ENCODE measurements at regions not wholly inside any gene's neighbourhood (a gene's known extent, or its start where the extent isn't known, plus 50 kb on each side); places are given as distances from the start of the nearest gene placed in this dataset.

GRCh38 chr20:11337361-11338130, 580.1 kb upstream of the BTBD3 start:
- H3K4me2 ChIP-seq (ENCODE audit: low read length): no peak overlapping the region
- H3K36me3 ChIP-seq (replicated peaks; ENCODE audit: low read depth, low read length): no peaks in the 10 kb centered on the region
- H2AFZ ChIP-seq (ENCODE audit: low read depth, low read length): no peak overlapping the region
- no peak overlapping the region for H3K27ac ChIP-seq (ENCODE audit: low read length)
- H4K20me1 ChIP-seq (ENCODE audit: insufficient read depth, low read length): no peaks in the 10 kb centered on the region
- H3K4me1 ChIP-seq (ENCODE audit: low read length): no peaks in the 10 kb centered on the region
- H3K9ac ChIP-seq (ENCODE audit: low read length): no peak overlapping the region
- H3K27me3 ChIP-seq (ENCODE audit: low read depth, low read length): no peaks in the 10 kb centered on the region
- no peaks in the 10 kb centered on the region for H3K9me3 ChIP-seq (ENCODE audit: insufficient read depth, low read length)
- H3K4me3 ChIP-seq (ENCODE audit: low read length): no peak overlapping the region
- TF ChIP-seq, protein P1, sequence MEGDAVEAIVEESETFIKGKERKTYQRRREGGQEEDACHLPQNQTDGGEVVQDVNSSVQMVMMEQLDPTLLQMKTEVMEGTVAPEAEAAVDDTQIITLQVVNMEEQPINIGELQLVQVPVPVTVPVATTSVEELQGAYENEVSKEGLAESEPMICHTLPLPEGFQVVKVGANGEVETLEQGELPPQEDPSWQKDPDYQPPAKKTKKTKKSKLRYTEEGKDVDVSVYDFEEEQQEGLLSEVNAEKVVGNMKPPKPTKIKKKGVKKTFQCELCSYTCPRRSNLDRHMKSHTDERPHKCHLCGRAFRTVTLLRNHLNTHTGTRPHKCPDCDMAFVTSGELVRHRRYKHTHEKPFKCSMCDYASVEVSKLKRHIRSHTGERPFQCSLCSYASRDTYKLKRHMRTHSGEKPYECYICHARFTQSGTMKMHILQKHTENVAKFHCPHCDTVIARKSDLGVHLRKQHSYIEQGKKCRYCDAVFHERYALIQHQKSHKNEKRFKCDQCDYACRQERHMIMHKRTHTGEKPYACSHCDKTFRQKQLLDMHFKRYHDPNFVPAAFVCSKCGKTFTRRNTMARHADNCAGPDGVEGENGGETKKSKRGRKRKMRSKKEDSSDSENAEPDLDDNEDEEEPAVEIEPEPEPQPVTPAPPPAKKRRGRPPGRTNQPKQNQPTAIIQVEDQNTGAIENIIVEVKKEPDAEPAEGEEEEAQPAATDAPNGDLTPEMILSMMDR (IDR thresholded peaks at IDR 0.05; ENCODE audit: low read depth, low read length): no peak
- TF ChIP-seq EZH2phosphoT487 (IDR thresholded peaks at IDR 0.05; ENCODE audit: low read depth): no peak
- no peaks in the 10 kb centered on the region for H3K79me2 ChIP-seq (ENCODE audit: low read length)

GRCh38 chr20:11338496-11339306, 579.0 kb upstream of the BTBD3 start:
- H3K9me3 ChIP-seq (ENCODE audit: insufficient read depth, low read length): no peaks in the 10 kb centered on the region
- H3K4me3 ChIP-seq (ENCODE audit: low read length): no peak overlapping the region
- H3K27me3 ChIP-seq (ENCODE audit: low read depth, low read length): no peaks in the 10 kb centered on the region
- no peak overlapping the region for H3K9ac ChIP-seq (ENCODE audit: low read length)
- no peaks in the 10 kb centered on the region for H3K4me1 ChIP-seq (ENCODE audit: low read length)
- TF ChIP-seq EZH2phosphoT487 (IDR thresholded peaks at IDR 0.05; ENCODE audit: low read depth): no peak
- TF ChIP-seq, protein P1 (IDR thresholded peaks at IDR 0.05; ENCODE audit: low read depth, low read length): no peak
- H3K36me3 ChIP-seq (replicated peaks; ENCODE audit: low read depth, low read length): no peaks in the 10 kb centered on the region
- no peak overlapping the region for H3K27ac ChIP-seq (ENCODE audit: low read length)
- H3K79me2 ChIP-seq (ENCODE audit: low read length): no peaks in the 10 kb centered on the region
- no peak overlapping the region for H3K4me2 ChIP-seq (ENCODE audit: low read length)
- no peak overlapping the region for H2AFZ ChIP-seq (ENCODE audit: low read depth, low read length)
- no peaks in the 10 kb centered on the region for H4K20me1 ChIP-seq (ENCODE audit: insufficient read depth, low read length)

DNA sequence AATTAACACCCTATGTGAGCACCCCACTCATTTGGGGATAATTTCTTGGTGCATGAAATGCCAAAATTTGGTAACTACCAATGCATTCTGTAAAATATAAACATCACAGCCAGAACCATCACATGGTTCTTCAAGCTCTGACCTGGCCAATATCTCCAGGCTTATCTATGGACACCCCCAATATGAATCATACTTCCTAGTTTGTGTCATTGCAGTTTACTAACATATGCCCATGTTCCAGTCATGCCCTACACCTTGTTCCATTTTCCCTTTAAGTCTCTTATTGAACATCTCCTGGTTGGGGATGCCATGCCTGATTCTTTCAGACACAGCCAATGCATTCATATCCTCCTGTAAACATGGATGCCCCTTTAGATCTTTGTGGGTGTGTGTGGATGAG, 572.8 kb upstream of the BTBD3 start:
- TF ChIP-seq EZH2phosphoT487 (IDR thresholded peaks at IDR 0.05; ENCODE audit: low read depth): no peak
- TF ChIP-seq, protein P1 (IDR thresholded peaks at IDR 0.05; ENCODE audit: low read depth, low read length): no peak
- no peaks in the 10 kb centered on the region for H3K79me2 ChIP-seq (ENCODE audit: low read length)
- H4K20me1 ChIP-seq (ENCODE audit: insufficient read depth, low read length): no peaks in the 10 kb centered on the region
- H2AFZ ChIP-seq (ENCODE audit: low read depth, low read length): no peak overlapping the region
- H3K9ac ChIP-seq (ENCODE audit: low read length): no peak overlapping the region
- H3K4me2 ChIP-seq (ENCODE audit: low read length): no peak overlapping the region
- no peaks in the 10 kb centered on the region for H3K4me1 ChIP-seq (ENCODE audit: low read length)
- no peaks in the 10 kb centered on the region for H3K9me3 ChIP-seq (ENCODE audit: insufficient read depth, low read length)
- H3K4me3 ChIP-seq (ENCODE audit: low read length): no peak overlapping the region
- H3K27ac ChIP-seq (ENCODE audit: low read length): no peak overlapping the region
- no peaks in the 10 kb centered on the region for H3K36me3 ChIP-seq (replicated peaks; ENCODE audit: low read depth, low read length)
- H3K27me3 ChIP-seq (ENCODE audit: low read depth, low read length): no peaks in the 10 kb centered on the region

- Histone ChIP-seq H3K79me2 (ENCODE audit: low read length) (no peaks in the 10 kb centered on the region), H2AFZ (ENCODE audit: low read depth, low read length) (no peak overlapping the region), H3K4me3 (ENCODE audit: low read length) (no peak overlapping the region), H3K27me3 (ENCODE audit: low read depth, low read length) (no peaks in the 10 kb centered on the region), H3K4me2 (ENCODE audit: low read length) (no peak overlapping the region), H4K20me1 (ENCODE audit: insufficient read depth, low read length) (no peaks in the 10 kb centered on the region), H3K9ac (ENCODE audit: low read length) (no peak overlapping the region), H3K27ac (ENCODE audit: low read length) (no peak overlapping the region), H3K36me3 (replicated peaks; ENCODE audit: low read depth, low read length) (no peaks in the 10 kb centered on the region), H3K4me1 (ENCODE audit: low read length) (no peaks in the 10 kb centered on the region), H3K9me3 (ENCODE audit: insufficient read depth, low read length) (no peaks in the 10 kb centered on the region)
- TF ChIP-seq, protein P1 (IDR thresholded peaks at IDR 0.05; ENCODE audit: low read depth, low read length): no peak
- TF ChIP-seq EZH2phosphoT487 (IDR thresholded peaks at IDR 0.05; ENCODE audit: low read depth): no peak
These were observed 570.0 kb upstream of the BTBD3 start for GRCh38 chr20:11347738-11348137.

Data from OCI-LY3 (cell line).